AG09319 (cell line): ENCODE measurements at regions not wholly inside any gene's neighbourhood (a gene's known extent, or its start where the extent isn't known, plus 50 kb on each side); places are given as distances from the start of the nearest gene placed in this dataset.

ENCODE experiments used
- DNase-seq: peaks from one replicate; pipeline ENCODE4 v3.0.0-alpha.2; 2010; ENCODE audit warnings: low read depth; ENCODE audit errors: extremely low read depth
- TF ChIP-seq, protein P1 (sequence below): IDR thresholded peaks from 2 replicates; pipeline ENCODE4 v1.5.1; 2011; ENCODE audit warnings: low read depth, mild to moderate bottlenecking, inconsistent platforms, low read length, moderate library complexity

DNA sequence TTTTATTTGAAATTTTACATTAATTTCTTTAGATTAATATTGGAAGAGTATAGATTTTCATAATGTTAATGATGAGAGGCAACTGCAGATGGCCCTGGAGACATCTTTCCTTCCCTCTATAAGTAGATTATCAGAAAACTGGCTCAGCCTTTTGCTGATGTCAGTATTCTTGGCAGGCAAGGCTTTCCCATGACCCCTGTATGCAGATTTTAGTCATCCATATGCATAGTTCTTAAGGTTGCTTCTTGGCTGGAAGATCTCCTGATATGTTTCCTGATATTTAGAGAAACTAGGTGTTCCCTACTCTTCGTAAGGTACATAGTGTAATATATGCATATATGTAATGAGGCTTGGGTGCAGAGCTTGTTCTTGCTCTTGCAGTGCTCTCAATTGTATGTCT, 911.4 kb downstream of the EPHA3 start:
- TF ChIP-seq, protein P1, sequence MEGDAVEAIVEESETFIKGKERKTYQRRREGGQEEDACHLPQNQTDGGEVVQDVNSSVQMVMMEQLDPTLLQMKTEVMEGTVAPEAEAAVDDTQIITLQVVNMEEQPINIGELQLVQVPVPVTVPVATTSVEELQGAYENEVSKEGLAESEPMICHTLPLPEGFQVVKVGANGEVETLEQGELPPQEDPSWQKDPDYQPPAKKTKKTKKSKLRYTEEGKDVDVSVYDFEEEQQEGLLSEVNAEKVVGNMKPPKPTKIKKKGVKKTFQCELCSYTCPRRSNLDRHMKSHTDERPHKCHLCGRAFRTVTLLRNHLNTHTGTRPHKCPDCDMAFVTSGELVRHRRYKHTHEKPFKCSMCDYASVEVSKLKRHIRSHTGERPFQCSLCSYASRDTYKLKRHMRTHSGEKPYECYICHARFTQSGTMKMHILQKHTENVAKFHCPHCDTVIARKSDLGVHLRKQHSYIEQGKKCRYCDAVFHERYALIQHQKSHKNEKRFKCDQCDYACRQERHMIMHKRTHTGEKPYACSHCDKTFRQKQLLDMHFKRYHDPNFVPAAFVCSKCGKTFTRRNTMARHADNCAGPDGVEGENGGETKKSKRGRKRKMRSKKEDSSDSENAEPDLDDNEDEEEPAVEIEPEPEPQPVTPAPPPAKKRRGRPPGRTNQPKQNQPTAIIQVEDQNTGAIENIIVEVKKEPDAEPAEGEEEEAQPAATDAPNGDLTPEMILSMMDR = no peak
- no peak for DNase-seq

- DNase-seq = no peak
- TF ChIP-seq, protein P1 = no peak
Observed at GRCh38 chr3:90025019-90025418, 917.6 kb downstream of the EPHA3 start.

- TF ChIP-seq, protein P1 = no peak
- DNase-seq = no peak
Observed at GRCh38 chr3:90026406-90026805, 919.0 kb downstream of the EPHA3 start.

DNA sequence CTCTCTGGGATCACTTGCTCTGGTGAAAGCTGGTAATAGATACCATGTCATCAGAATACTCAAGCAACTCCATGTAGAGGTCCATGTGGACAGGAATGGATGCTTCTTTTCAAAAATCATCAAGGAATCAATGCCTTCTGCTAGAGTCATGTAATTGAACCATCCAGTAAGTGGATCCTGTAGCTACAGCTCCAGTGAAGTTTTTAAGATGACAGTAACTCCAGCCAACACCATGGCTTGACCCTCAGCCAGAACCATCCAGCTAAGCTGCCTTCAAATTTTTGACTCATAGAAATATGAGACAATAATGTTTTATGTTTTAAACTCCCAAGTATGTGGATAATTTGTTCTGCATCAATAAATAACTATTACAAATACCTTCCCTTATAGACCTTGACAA, 923.7 kb downstream of the EPHA3 start:
- DNase-seq = no peak
- TF ChIP-seq, protein P1 = no peak

GRCh38 chr3:90032980-90033641, 925.7 kb downstream of the EPHA3 start:
- no peak for DNase-seq
- TF ChIP-seq, protein P1 = no peak

DNA sequence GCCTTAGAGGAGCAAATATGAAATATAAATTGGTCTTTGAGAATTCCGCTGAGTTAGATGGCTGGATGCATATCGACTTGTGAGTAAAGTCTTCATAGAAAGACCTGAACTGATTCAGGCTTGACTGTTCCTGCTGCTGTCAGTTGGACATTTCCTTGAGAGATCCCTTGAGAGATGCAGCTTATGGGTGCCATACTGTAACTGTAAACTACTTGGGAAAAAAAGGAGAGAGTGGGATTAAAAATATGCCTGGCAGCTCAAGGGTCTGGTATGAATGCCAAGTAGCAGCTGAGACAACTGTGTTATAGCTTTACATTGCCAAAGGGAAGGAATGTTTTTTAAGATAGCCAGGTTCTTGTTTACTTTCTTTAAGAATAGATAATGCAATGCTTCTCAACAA, 926.6 kb downstream of the EPHA3 start:
- no peak for DNase-seq
- TF ChIP-seq, protein P1 = no peak

- no peak for DNase-seq
- TF ChIP-seq, protein P1 = no peak
Observed at GRCh38 chr3:90035643-90036042, 928.2 kb downstream of the EPHA3 start.
